ENCODE measurements at regions not wholly inside any gene's neighbourhood (a gene's known extent, or its start where the extent isn't known, plus 50 kb on each side); places are given as distances from the start of the nearest gene placed in this dataset.

GRCh38 chr6:85803721-85804120 lies 161.0 kb upstream of the SYNCRIP start:
- TF ChIP-seq ZNF8 (CRISPR knock-in tag; IDR thresholded peaks at IDR 0.05) (no peak), ZC3H10 (CRISPR knock-in tag; IDR thresholded peaks at IDR 0.05) (no peak), ZFP3 (CRISPR knock-in tag; IDR thresholded peaks at IDR 0.05) (no peak), TCF4 (CRISPR knock-in tag; IDR thresholded peaks at IDR 0.05; ENCODE audit: borderline replicate concordance) (no peak), CREB5 (CRISPR knock-in tag; IDR thresholded peaks at IDR 0.05; ENCODE audit: low read depth) (no peak), ISL1 (CRISPR knock-in tag; IDR thresholded peaks at IDR 0.05) (no peak), PPARA (CRISPR knock-in tag; IDR thresholded peaks at IDR 0.05; ENCODE audit: borderline replicate concordance) (no peak), SNAI2 (CRISPR knock-in tag; IDR thresholded peaks at IDR 0.05) (no peak)
- ATAC-seq: no peak

GRCh38 chr6:85802162-85802561 lies 159.5 kb upstream of the SYNCRIP start:
- ATAC-seq: no peak
- TF ChIP-seq CSDC2 (CRISPR knock-in tag; IDR thresholded peaks at IDR 0.05): no peak
- no peak for TF ChIP-seq ISL1 (CRISPR knock-in tag; IDR thresholded peaks at IDR 0.05)
- no peak for TF ChIP-seq CSRNP3 (CRISPR knock-in tag; IDR thresholded peaks at IDR 0.05)
- TF ChIP-seq GLIS3 (CRISPR knock-in tag; IDR thresholded peaks at IDR 0.05): no peak
- TF ChIP-seq ZNF70 (CRISPR knock-in tag; IDR thresholded peaks at IDR 0.05): no peak
- TF ChIP-seq ZC3H10 (CRISPR knock-in tag; IDR thresholded peaks at IDR 0.05): no peak
- no peak for TF ChIP-seq PPARA (CRISPR knock-in tag; IDR thresholded peaks at IDR 0.05; ENCODE audit: borderline replicate concordance)
- TF ChIP-seq ZFP3 (CRISPR knock-in tag; IDR thresholded peaks at IDR 0.05): no peak
- no peak for TF ChIP-seq TSHZ2 (CRISPR knock-in tag; IDR thresholded peaks at IDR 0.05)
- TF ChIP-seq POU6F1 (CRISPR knock-in tag; IDR thresholded peaks at IDR 0.05; ENCODE audit: borderline replicate concordance, low read depth): no peak
- TF ChIP-seq ZNF565 (CRISPR knock-in tag; conservative IDR thresholded peaks at IDR 0.05; ENCODE audit: low read depth): no peak
- TF ChIP-seq ARNTL (CRISPR knock-in tag; IDR thresholded peaks at IDR 0.05; ENCODE audit: borderline replicate concordance, low read depth): no peak
- no peak for TF ChIP-seq BACH2 (CRISPR knock-in tag; IDR thresholded peaks at IDR 0.05; ENCODE audit: borderline replicate concordance)
- TF ChIP-seq TCF4 (CRISPR knock-in tag; IDR thresholded peaks at IDR 0.05; ENCODE audit: borderline replicate concordance): no peak
- no peak for TF ChIP-seq ZNF8 (CRISPR knock-in tag; IDR thresholded peaks at IDR 0.05)
- TF ChIP-seq RARB (CRISPR knock-in tag; IDR thresholded peaks at IDR 0.05): no peak
- no peak for TF ChIP-seq ESRRG (CRISPR knock-in tag; IDR thresholded peaks at IDR 0.05)
- no peak for TF ChIP-seq TOX (CRISPR knock-in tag; IDR thresholded peaks at IDR 0.05; ENCODE audit: borderline replicate concordance)
- TF ChIP-seq SNAI2 (CRISPR knock-in tag; IDR thresholded peaks at IDR 0.05): no peak
- TF ChIP-seq CREB5 (CRISPR knock-in tag; IDR thresholded peaks at IDR 0.05; ENCODE audit: low read depth): no peak

GRCh38 chr6:85798931-85799652 lies 156.4 kb upstream of the SYNCRIP start:
- no peak for ATAC-seq
- TF ChIP-seq BACH2 (CRISPR knock-in tag; IDR thresholded peaks at IDR 0.05; ENCODE audit: borderline replicate concordance) (no peak), PATZ1 (CRISPR knock-in tag; IDR thresholded peaks at IDR 0.05; ENCODE audit: borderline replicate concordance) (no peak), CSRNP3 (CRISPR knock-in tag; IDR thresholded peaks at IDR 0.05) (no peak), CSDC2 (CRISPR knock-in tag; IDR thresholded peaks at IDR 0.05) (no peak), PPARA (CRISPR knock-in tag; IDR thresholded peaks at IDR 0.05; ENCODE audit: borderline replicate concordance) (no peak), ZFP30 (CRISPR knock-in tag; IDR thresholded peaks at IDR 0.05) (no peak), ARNTL (CRISPR knock-in tag; IDR thresholded peaks at IDR 0.05; ENCODE audit: borderline replicate concordance, low read depth) (no peak), GLIS3 (CRISPR knock-in tag; IDR thresholded peaks at IDR 0.05) (no peak)

Measured in SK-N-SH treated with all-trans-retinoic acid at 6 μM for 48 hours (cell line).